H1 (cell line): ENCODE measurements at regions not wholly inside any gene's neighbourhood (a gene's known extent, or its start where the extent isn't known, plus 50 kb on each side); places are given as distances from the start of the nearest gene placed in this dataset.

Experiments
- CTCF ChIA-PET: fragments of 300-600 bp; sonication (Branson Sonifier 250); formaldehyde crosslinking; loops from one replicate; lab custom pipeline; 2021; ENCODE audit not compliant: partially characterized antibody; lab: Charles Lee
- POLR2A ChIA-PET: fragments of 300-600 bp; sonication (Branson Sonifier 250); formaldehyde crosslinking; loops from one replicate; lab custom pipeline; 2021; ENCODE audit warnings: inconsistent platforms; ENCODE audit not compliant: partially characterized antibody; lab: Charles Lee
- DNase-seq, 2 experiments: peaks; one replicate each; pipeline versions ENCODE4 v3.0.0 to v3.0.0-alpha.2; 2010 to 2022; ENCODE audit warnings: low spot score in 2 of 2, low read depth in 1 of 2, mixed read lengths in 1 of 2
- FAIRE-seq: peaks from 2 replicates; lab custom pipeline; 2011; peaks lifted over from hg19 to GRCh38; lab: Jason Lieb, UNC
- H2AFZ ChIP-seq: 2 replicates; pipeline ENCODE4 v1.8.1; 2012; ENCODE audit warnings: low read length, inconsistent platforms
- H2AK5ac ChIP-seq: 2 replicates; pipeline ENCODE4 v1.6.1; 2013; ENCODE audit warnings: low read depth, low read length
- H2BK120ac ChIP-seq: replicated peaks from 2 replicates; pipeline ENCODE3; 2013; ENCODE audit warnings: low read depth, low read length, inconsistent platforms
- H2BK12ac ChIP-seq: 2 replicates; pipeline ENCODE4 v1.6.1; 2013; ENCODE audit warnings: low read depth, low read length
- H2BK15ac ChIP-seq: 2 replicates; pipeline ENCODE4 v1.6.1; 2013; ENCODE audit warnings: low read length
- H2BK20ac ChIP-seq: 2 replicates; pipeline ENCODE4 v1.6.1; 2013; ENCODE audit warnings: low read length
- H2BK5ac ChIP-seq: 2 replicates; pipeline ENCODE4 v1.6.1; 2013; ENCODE audit warnings: low read depth, low read length
- H3K14ac ChIP-seq: 2 replicates; pipeline ENCODE4 v1.6.1; 2013; ENCODE audit warnings: inconsistent platforms; ENCODE audit not compliant: insufficient read length
- H3K18ac ChIP-seq: 2 replicates; pipeline ENCODE4 v1.6.1; 2013; ENCODE audit warnings: low read length; ENCODE audit errors: extremely low read depth
- H3K23ac ChIP-seq: 2 replicates; pipeline ENCODE4 v1.6.1; 2013; ENCODE audit warnings: inconsistent platforms; ENCODE audit not compliant: insufficient read length
- H3K23me2 ChIP-seq: 2 replicates; pipeline ENCODE4 v1.6.1; 2013; ENCODE audit warnings: low read depth, low read length
- H3K27ac ChIP-seq: 2 replicates; pipeline ENCODE4 v1.6.1; 2011; ENCODE audit warnings: low read depth, low read length, inconsistent platforms
- H3K27me3 ChIP-seq, 4 experiments: replicated peaks in 1 of 4; 1 replicate in 1 of 4; 2 replicates in 3 of 4; pipeline versions ENCODE4 v1.6.1 to v1.8.1; 2011 to 2013; ENCODE audit warnings: low read length in 3 of 4, mild to moderate bottlenecking in 3 of 4, inconsistent platforms in 2 of 4, mixed read lengths in 2 of 4, moderate library complexity in 1 of 4; ENCODE audit not compliant: control insufficient read depth in 3 of 4, insufficient read depth in 3 of 4; ENCODE audit errors: extremely low read depth in 1 of 4
- H3K36me3 ChIP-seq, 4 experiments: 2 replicates each; pipeline versions ENCODE4 v1.6.1 to v1.8.1; 2011 to 2013; ENCODE audit warnings: mild to moderate bottlenecking in 4 of 4, low read length in 3 of 4, moderate library complexity in 2 of 4, control low read depth in 1 of 4, inconsistent platforms in 1 of 4; ENCODE audit not compliant: insufficient read depth in 4 of 4, control insufficient read depth in 2 of 4
- H3K4ac ChIP-seq: replicated peaks from 2 replicates; pipeline ENCODE3; 2013; ENCODE audit warnings: low read length, low read depth, mixed read lengths, inconsistent platforms; ENCODE audit not compliant: insufficient read length
- H3K4me1 ChIP-seq, 4 experiments: replicated peaks in 1 of 4; 1 replicate in 1 of 4; 2 replicates in 3 of 4; pipeline versions ENCODE4 v1.6.1 to v1.8.1; 2011 to 2013; ENCODE audit warnings: low read length in 3 of 4, inconsistent platforms in 2 of 4, mixed read lengths in 1 of 4; ENCODE audit not compliant: insufficient read depth in 4 of 4, control insufficient read depth in 3 of 4
- H3K4me2 ChIP-seq, 2 experiments: 2 replicates each; pipeline versions ENCODE4 v1.6.1 to v1.8.1; 2011 to 2013; ENCODE audit warnings: low read depth in 2 of 2, low read length in 2 of 2, control low read depth in 1 of 2, inconsistent platforms in 1 of 2, mild to moderate bottlenecking in 1 of 2; ENCODE audit not compliant: insufficient read depth in 1 of 2
- H3K4me3 ChIP-seq, 4 experiments: fragments of 200-600, 300-600 bp in 1 of 4; sonication (generic), shearing (Covaris generic), sonication (Bioruptor Twin) in 1 of 4; 2 replicates each; pipeline versions ENCODE4 v1.5.1 to v1.8.1; 2011 to 2016; ENCODE audit warnings: low read length in 4 of 4, low read depth in 3 of 4, control low read depth in 2 of 4, inconsistent platforms in 2 of 4, mild to moderate bottlenecking in 2 of 4, mixed read lengths in 1 of 4, moderate library complexity in 1 of 4; ENCODE audit not compliant: insufficient read depth in 2 of 4; ENCODE audit errors: extremely low read depth in 1 of 4
- H3K56ac ChIP-seq: replicated peaks from 2 replicates; pipeline ENCODE3; 2013; ENCODE audit warnings: low read depth, mild to moderate bottlenecking, mixed read lengths, low read length, inconsistent platforms; ENCODE audit not compliant: insufficient read length
- H3K79me1 ChIP-seq: 2 replicates; pipeline ENCODE4 v1.6.1; 2013; ENCODE audit warnings: low read depth, low read length, control low read depth
- H3K79me2 ChIP-seq, 2 experiments: 2 replicates each; pipeline versions ENCODE4 v1.6.1 to v1.8.1; 2012 to 2013; ENCODE audit warnings: low read length in 2 of 2, mild to moderate bottlenecking in 2 of 2, inconsistent platforms in 1 of 2; ENCODE audit not compliant: insufficient read depth in 2 of 2, control insufficient read depth in 1 of 2
- H3K9ac ChIP-seq, 4 experiments: replicated peaks in 1 of 4; 1 replicate in 1 of 4; 2 replicates in 3 of 4; pipeline versions ENCODE4 v1.6.1 to v1.8.1; 2011 to 2013; ENCODE audit warnings: low read depth in 3 of 4, low read length in 3 of 4, control low read depth in 2 of 4, mild to moderate bottlenecking in 2 of 4, moderate library complexity in 2 of 4, inconsistent platforms in 1 of 4; ENCODE audit errors: extremely low read depth in 1 of 4
- H3K9me3 ChIP-seq, 2 experiments: 2 replicates each; pipeline versions ENCODE4 v1.6.1 to v1.8.1; 2012 to 2013; ENCODE audit warnings: mild to moderate bottlenecking in 2 of 2, moderate library complexity in 2 of 2, control low read depth in 1 of 2, inconsistent platforms in 1 of 2, low read depth in 1 of 2, low read length in 1 of 2, mixed read lengths in 1 of 2; ENCODE audit not compliant: insufficient read depth in 2 of 2
- H4K20me1 ChIP-seq, 2 experiments: replicated peaks in 1 of 2; 2 replicates each; pipeline versions ENCODE3 to v1.8.1; 2011 to 2013; ENCODE audit warnings: inconsistent platforms in 2 of 2, low read length in 2 of 2, mild to moderate bottlenecking in 1 of 2; ENCODE audit not compliant: insufficient read depth in 2 of 2, control insufficient read depth in 1 of 2
- H4K5ac ChIP-seq: 2 replicates; pipeline ENCODE4 v1.6.1; 2013; ENCODE audit warnings: low read length, low read depth, mixed read lengths, inconsistent platforms; ENCODE audit not compliant: insufficient read length
- H4K8ac ChIP-seq: 2 replicates; pipeline ENCODE4 v1.8.0; 2013; ENCODE audit warnings: mild to moderate bottlenecking, moderate library complexity, low read length, inconsistent platforms; ENCODE audit not compliant: insufficient read depth; ENCODE audit errors: extremely low read depth
- H4K91ac ChIP-seq: replicated peaks from 2 replicates; pipeline ENCODE3; 2013; ENCODE audit warnings: low read length, mixed read lengths, inconsistent platforms; ENCODE audit not compliant: insufficient read length
- CHD2 ChIP-seq: IDR thresholded peaks from 2 replicates; pipeline ENCODE4 v1.6.1; 2012; ENCODE audit warnings: low read length, improper control_type of control experiment
- GABPA ChIP-seq: IDR thresholded peaks from 2 replicates; pipeline ENCODE4 v1.6.1; 2011; ENCODE audit warnings: mild to moderate bottlenecking, low read length, moderate library complexity, borderline replicate concordance; ENCODE audit not compliant: insufficient read depth
- KDM1A ChIP-seq: fragments of 200-600, 300-600 bp; sonication (generic); IDR thresholded peaks from 2 replicates; pipeline ENCODE4 v1.7.1; 2016; ENCODE audit warnings: mild to moderate bottlenecking, low read length, borderline replicate concordance
- KDM4A ChIP-seq: IDR thresholded peaks from one replicate; pipeline ENCODE4 v1.7.1; 2012; ENCODE audit warnings: low read depth, mild to moderate bottlenecking, moderate library complexity, low read length, inconsistent platforms; ENCODE audit not compliant: severe bottlenecking
- KDM5A ChIP-seq: fragments of 200-600 bp; IDR thresholded peaks from 2 replicates; pipeline ENCODE4 v1.7.1; 2012; ENCODE audit warnings: mild to moderate bottlenecking, low read length, inconsistent platforms, mixed read lengths
- MAFK ChIP-seq: IDR thresholded peaks from 2 replicates; pipeline ENCODE4 v1.6.1; 2012; ENCODE audit warnings: low read depth, mild to moderate bottlenecking, improper control_type of control experiment, low read length
- POLR2A ChIP-seq, 2 experiments: IDR thresholded peaks; 1 replicate in 1 of 2; 2 replicates in 1 of 2; pipeline ENCODE4 v1.6.1; 2011; ENCODE audit warnings: low read depth in 2 of 2, low read length in 2 of 2, mild to moderate bottlenecking in 2 of 2; ENCODE audit errors: control extremely low read depth in 1 of 2
- SP4 ChIP-seq: IDR thresholded peaks from 2 replicates; pipeline ENCODE4 v1.6.1; 2012; ENCODE audit warnings: low read length, inconsistent platforms
- WGBS, 2 experiments: shearing (Covaris generic) in 1 of 2; methylation state at CpG; one replicate each; pipeline versions ENCODE4 v1.1.6 to v1.1.7; 2013 to 2015; ENCODE audit warnings: low lambda C conversion rate in 2 of 2, mixed read lengths in 2 of 2, inconsistent platforms in 1 of 2, low coverage in 1 of 2, missing lambda C conversion rate in 1 of 2; ENCODE audit not compliant: insufficient replicate concordance in 2 of 2, insufficient coverage in 1 of 2, insufficient read length in 1 of 2; ENCODE audit errors: extremely low coverage in 1 of 2, missing lambda C conversion rate in 1 of 2; 5-methylcytosine and 5-hydroxymethylcytosine counted together

DNA sequence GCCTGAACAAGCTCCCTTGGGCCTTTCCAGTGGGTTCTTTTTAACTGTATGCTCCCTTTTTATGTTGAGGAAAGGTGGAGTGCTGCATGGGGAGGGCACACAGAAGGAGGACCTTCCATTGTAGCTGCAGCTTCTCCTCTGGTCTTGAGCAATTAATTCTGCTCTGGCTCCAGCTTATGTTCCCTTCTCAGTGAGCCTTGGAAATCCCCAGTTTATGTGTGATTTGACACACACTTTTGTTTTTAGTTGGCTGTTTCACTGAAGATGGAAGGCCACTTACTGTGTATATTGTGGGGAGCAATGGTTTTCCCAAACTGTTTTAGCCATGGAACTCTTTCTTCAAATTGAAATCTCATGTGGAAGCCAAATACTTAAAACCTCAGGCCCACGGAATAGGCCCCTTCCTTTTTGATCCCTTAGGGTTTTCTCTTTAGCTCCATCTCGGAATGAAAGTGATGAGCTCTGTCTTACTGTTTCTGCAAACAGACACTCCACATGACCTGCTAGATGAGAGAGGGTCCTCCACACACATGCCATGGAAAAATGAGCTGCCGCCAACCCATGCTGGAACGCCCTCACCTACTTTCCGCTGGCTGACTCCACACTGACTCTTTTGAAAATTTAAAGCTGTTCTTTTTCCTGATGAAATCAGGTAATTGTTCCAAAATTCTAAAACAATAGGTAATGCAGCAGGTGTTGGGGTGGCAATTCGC lies 280.9 kb upstream of the SIX2 start:
- Histone ChIP-seq H3K23me2 (no peaks in the 10 kb centered on the region), H3K23ac (no peak overlapping the region), H3K14ac (no peak overlapping the region), H3K4ac (no peak overlapping the region), H3K4me3 (no peak overlapping the region), H4K20me1 (no peaks in the 10 kb centered on the region), H3K79me2 (no peaks in the 10 kb centered on the region), H3K4me2 (no peak overlapping the region), H2BK5ac (no peak overlapping the region), H2BK120ac (no peak overlapping the region), H3K9ac (no peak overlapping the region), H4K91ac (no peak overlapping the region), H3K18ac (no peak overlapping the region), H2BK12ac (no peak overlapping the region), H3K27ac (no peak overlapping the region), H2AFZ (no peak overlapping the region), H2AK5ac (no peak overlapping the region), H2BK20ac (no peak overlapping the region), H4K5ac (no peak overlapping the region), H3K9me3 (peaks cover 8 to 10% of the 10 kb centered on the region in 2 experiments; a peak in 2 of 4 replicates), H3K27me3 (no peaks in the 10 kb centered on the region), H3K79me1 (no peaks in the 10 kb centered on the region), H3K56ac (no peak overlapping the region), H3K4me1 (no peaks in the 10 kb centered on the region), H4K8ac (no peak overlapping the region), H3K36me3 (no peaks in the 10 kb centered on the region), H2BK15ac (no peak overlapping the region)
- FAIRE-seq, result no peak
- CTCF ChIA-PET, result interaction anchor here (0.7 kb wide), 1 partner anchor 15 kb away, joined by 3 read pairs; no protein-coding TSS in a partner anchor
- POLR2A ChIA-PET, result no interaction called here
- WGBS, 2 experiments, result 87% methylated on average over 6 of the region's 6 CpGs; no CpG with 5 or more reads in 1 of the 2 experiments
- DNase-seq, result no peak
- no peak for TF ChIP-seq GABPA
- TF ChIP-seq KDM5A, result no peak
- TF ChIP-seq KDM4A, result no peak
- no peak for TF ChIP-seq POLR2A (IDR thresholded peaks at IDR 0.05; ENCODE audit: control extremely low read depth in 1 of 2, low read depth in 2 of 2, low read length in 2 of 2)
- TF ChIP-seq SP4, result no peak
- TF ChIP-seq MAFK, result no peak
- TF ChIP-seq CHD2, result no peak
- TF ChIP-seq KDM1A, result no peak
